Heart right ventricle (tissue), 16 donors: ENCODE measurements at regions not wholly inside any gene's neighbourhood (a gene's known extent, or its start where the extent isn't known, plus 50 kb on each side); places are given as distances from the start of the nearest gene placed in this dataset.

ENCODE experiments used
- ATAC-seq, 8 donors: fragments of 200-7000 bp; cut with Tn5 transposase; one replicate each; pipeline ENCODE4 v1.9.1; 2020; ENCODE audit warnings: mild to moderate bottlenecking in 8 of 8, moderate library complexity in 8 of 8, moderate number of reproducible peaks in 1 of 8
- DNase-seq, 2 donors: peaks; one replicate each; pipeline ENCODE4 v3.0.0-alpha.2; 2020
- H3K27ac ChIP-seq, 10 donors: fragments of 200-600 bp; sonication (generic) in 2 of 10; one replicate each; pipeline versions ENCODE4 v1.5.0 to v1.8.0; 2020 to 2022; ENCODE audit warnings: mild to moderate bottlenecking in 3 of 10
- H3K27me3 ChIP-seq, 7 donors: fragments of 200-600 bp; one replicate each; pipeline ENCODE4 v1.8.0; 2021 to 2022; ENCODE audit warnings: mild to moderate bottlenecking in 2 of 7
- H3K36me3 ChIP-seq, 9 donors: fragments of 200-600 bp; sonication (generic) in 1 of 9; one replicate each; pipeline versions ENCODE4 v1.5.0 to v1.8.0; 2020 to 2022; ENCODE audit warnings: mild to moderate bottlenecking in 2 of 9
- H3K4me1 ChIP-seq, 9 donors: fragments of 200-600 bp; sonication (generic) in 1 of 9; one replicate each; pipeline versions ENCODE4 v1.5.0 to v1.8.0; 2020 to 2022; ENCODE audit warnings: mild to moderate bottlenecking in 4 of 9
- H3K4me3 ChIP-seq, 10 donors: fragments of 200-600 bp; sonication (generic) in 2 of 10; one replicate each; pipeline versions ENCODE4 v1.5.0 to v1.8.0; 2020 to 2022; ENCODE audit warnings: mild to moderate bottlenecking in 7 of 10, moderate library complexity in 2 of 10
- H3K9me3 ChIP-seq, 11 donors: fragments of 200-600 bp in 10 of 11; sonication (generic) in 2 of 11; one replicate each; pipeline versions ENCODE4 v1.5.0 to v1.8.0; 2013 to 2022; ENCODE audit warnings: mild to moderate bottlenecking in 2 of 11, control low read depth in 1 of 11, moderate library complexity in 1 of 11
- CTCF ChIP-seq, 9 donors: fragments of 200-600 bp; sonication (generic) in 2 of 9; IDR thresholded peaks; one replicate each; pipeline versions ENCODE4 v1.5.0 to v1.8.0; 2021 to 2022; ENCODE audit warnings: antibody characterized with exemption in 9 of 9, mild to moderate bottlenecking in 5 of 9, moderate library complexity in 1 of 9
- WGBS, 2 donors: extraction: QIAGEN DNeasy Blood & Tissue Kit; methylation state at CpG; one replicate each; pipeline ENCODE4 v1.1.7; 2013; ENCODE audit warnings: inconsistent platforms in 1 of 2; 5-methylcytosine and 5-hydroxymethylcytosine counted together
- intact Hi-C, 10 donors: fragments of 100-400 bp; cut with DNase I; formaldehyde crosslinking; loops; one replicate each; pipeline versions ENCODE4 v1.11.1 to v1.14.2; 2022
- donor health status: Arrhythmogenic right ventricular cardiomyopathy.
- donor health status: ischemic (EF 13 %, LVEDD 7.1; RV severe dilation, severe dysfunction).
- donor health status: healthy with polysubstance abuse.
- donor health status: DM: no; HTN: yes; CAD: no.
- donor health status: DM: no; HTN: no; CAD: no.
- donor health status: ischemic (EF 25% LVEDD 6.9; RV normal size, moderate dysfunction).
- donor health status: ischemic (EF 25% LVEDD 5.7; RV mildly dilated, moderate dysfunction).
- donor health status: healthy.
- donor health status: DM: yes; HTN: yes; CAD: no.
- donor health status: Ischemic cardiomyopathy.
- donor health status: ischemic (EF 35%, LVEDD 5.7; RV mildly dilated, moderate dysfunction).
- donor health status: nonischemic (EF 11% LVEDD 7.7; RV severe dilation, severe dysfunction).
- donor health status: DM: yes; HTN: yes; CAD: no.
- donor health status: PGD.
- donor health status: ischemic (EF 29% LVEDD 5.4; RV normal size, mild dysfunction).
- donor health status: nonischemic (EF 23%, LVEDD 6.1; RV moderate dilation, normal function).

GRCh38 chr4:107520368-107520767 is 199.7 kb downstream of the PAPSS1 start:
- intact Hi-C loops = no loop called here
- no peak for ATAC-seq
- Histone ChIP-seq H3K27ac (no peak overlapping the region), H3K9me3 (peaks cover 0 to 6% (median 0%) of the 10 kb centered on the region in 11 donors), H3K4me1 (no peaks in the 10 kb centered on the region), H3K36me3 (no peaks in the 10 kb centered on the region), H3K4me3 (no peak overlapping the region), H3K27me3 (no peaks in the 10 kb centered on the region)
- WGBS, 2 donors = 83 to 87% methylated on average over 7 of the region's 7 CpGs
- no peak for TF ChIP-seq CTCF (IDR thresholded peaks at IDR 0.05)
- no peak for DNase-seq

- peak in 3 of 9 donors; percentile 14 to 36 (median 19) for TF ChIP-seq CTCF (IDR thresholded peaks at IDR 0.05)
- WGBS, 2 donors = 31 to 46% methylated on average over 1 of the region's 1 CpG
- Histone ChIP-seq H3K4me1 (no peaks in the 10 kb centered on the region), H3K9me3 (peaks cover 0 to 8% (median 0%) of the 10 kb centered on the region in 11 donors), H3K27ac (no peak overlapping the region), H3K4me3 (no peak overlapping the region), H3K27me3 (no peaks in the 10 kb centered on the region), H3K36me3 (no peaks in the 10 kb centered on the region)
- DNase-seq = no peak
- ATAC-seq = no peak
- intact Hi-C loops = no loop called here
Observed at GRCh38 chr4:107519053-107519452, 201.0 kb downstream of the PAPSS1 start.

- ATAC-seq (no peak), DNase-seq (no peak)
- intact Hi-C loops = no loop called here
- no peak for TF ChIP-seq CTCF (IDR thresholded peaks at IDR 0.05)
- Histone ChIP-seq H3K27ac (no peak overlapping the region), H3K27me3 (no peaks in the 10 kb centered on the region), H3K4me1 (no peaks in the 10 kb centered on the region), H3K4me3 (no peak overlapping the region), H3K36me3 (no peaks in the 10 kb centered on the region), H3K9me3 (peaks cover 0 to 8% (median 0%) of the 10 kb centered on the region in 11 donors)
- 39 to 45% methylated on average over 1 of the region's 1 CpG for WGBS, 2 donors
Observed at GRCh38 chr4:107518076-107518475, 202.0 kb downstream of the PAPSS1 start.

- no peak for DNase-seq
Observed at GRCh38 chr4:107512549-107512948, 207.5 kb downstream of the PAPSS1 start.

More at GRCh38 chr4:107512549-107512948, 207.5 kb downstream of the PAPSS1 start:
- ATAC-seq = no peak
- Histone ChIP-seq H3K9me3 (peaks cover 0 to 8% (median 0%) of the 10 kb centered on the region in 11 donors), H3K27me3 (no peaks in the 10 kb centered on the region), H3K27ac (no peak overlapping the region), H3K4me1 (no peaks in the 10 kb centered on the region), H3K36me3 (no peaks in the 10 kb centered on the region), H3K4me3 (no peak overlapping the region)
- intact Hi-C loops = no loop called here
- no peak for TF ChIP-seq CTCF (IDR thresholded peaks at IDR 0.05)
